Esophagus squamous epithelium (tissue), 5 donors: ENCODE measurements at regions not wholly inside any gene's neighbourhood (a gene's known extent, or its start where the extent isn't known, plus 50 kb on each side); places are given as distances from the start of the nearest gene placed in this dataset.

Experiments
- DNase-seq: peaks from one replicate; lab custom pipeline; 2025; lab: John Stamatoyannopoulos, UW
- H3K27ac ChIP-seq, 4 donors: fragments of 200-600 bp; sonication (generic); one replicate each; pipeline ENCODE4 v1.5.1; 2016 to 2019; ENCODE audit warnings: mild to moderate bottlenecking in 1 of 4
- H3K27me3 ChIP-seq, 4 donors: fragments of 200-600 bp; sonication (generic); 1 replicate in 3 of 4; 2 replicates in 1 of 4; pipeline versions ENCODE4 v1.5.1 to v1.6.0; 2017 to 2021; ENCODE audit warnings: antibody characterized with exemption in 1 of 4
- H3K36me3 ChIP-seq, 3 donors: fragments of 200-600 bp; sonication (generic); one replicate each; pipeline ENCODE4 v1.5.1; 2016 to 2019
- H3K4me1 ChIP-seq, 3 donors: fragments of 200-600 bp; sonication (generic); one replicate each; pipeline ENCODE4 v1.5.1; 2017 to 2019
- H3K4me3 ChIP-seq, 4 donors: fragments of 200-600 bp; sonication (generic); 1 replicate in 3 of 4; 2 replicates in 1 of 4; pipeline ENCODE4 v1.5.1; 2016 to 2019; ENCODE audit warnings: mild to moderate bottlenecking in 2 of 4, moderate library complexity in 1 of 4
- H3K9me3 ChIP-seq, 3 donors: fragments of 200-600 bp; sonication (generic); one replicate each; pipeline ENCODE4 v1.5.1; 2016 to 2019
- POLR2A ChIP-seq, 4 donors: fragments of 450-650 bp; IDR thresholded peaks; one replicate each; pipeline ENCODE4 v1.6.1; 2017; ENCODE audit warnings: antibody characterized with exemption in 4 of 4, mild to moderate bottlenecking in 4 of 4, moderate library complexity in 3 of 4
- WGBS, 2 donors: methylation state at CpG; one replicate each; pipeline ENCODE4 v1.1.5; 2018; 5-methylcytosine and 5-hydroxymethylcytosine counted together
- intact Hi-C: fragments of 100-400 bp; cut with DNase I; formaldehyde crosslinking; loops from one replicate; pipeline ENCODE4 v1.15.0; 2022
- TF ChIP-seq, protein P1 (sequence below), 6 experiments: fragments of 450-650 bp in 4 of 6; fragments of 200-600 bp in 2 of 6; sonication (generic) in 2 of 6; IDR thresholded peaks; one replicate each; pipeline ENCODE4 v1.5.1; 2016 to 2019; ENCODE audit warnings: antibody characterized with exemption in 6 of 6, mild to moderate bottlenecking in 4 of 6, moderate library complexity in 4 of 6
- donor health status: DM: yes; HTN: yes; CAD: no.

DNA sequence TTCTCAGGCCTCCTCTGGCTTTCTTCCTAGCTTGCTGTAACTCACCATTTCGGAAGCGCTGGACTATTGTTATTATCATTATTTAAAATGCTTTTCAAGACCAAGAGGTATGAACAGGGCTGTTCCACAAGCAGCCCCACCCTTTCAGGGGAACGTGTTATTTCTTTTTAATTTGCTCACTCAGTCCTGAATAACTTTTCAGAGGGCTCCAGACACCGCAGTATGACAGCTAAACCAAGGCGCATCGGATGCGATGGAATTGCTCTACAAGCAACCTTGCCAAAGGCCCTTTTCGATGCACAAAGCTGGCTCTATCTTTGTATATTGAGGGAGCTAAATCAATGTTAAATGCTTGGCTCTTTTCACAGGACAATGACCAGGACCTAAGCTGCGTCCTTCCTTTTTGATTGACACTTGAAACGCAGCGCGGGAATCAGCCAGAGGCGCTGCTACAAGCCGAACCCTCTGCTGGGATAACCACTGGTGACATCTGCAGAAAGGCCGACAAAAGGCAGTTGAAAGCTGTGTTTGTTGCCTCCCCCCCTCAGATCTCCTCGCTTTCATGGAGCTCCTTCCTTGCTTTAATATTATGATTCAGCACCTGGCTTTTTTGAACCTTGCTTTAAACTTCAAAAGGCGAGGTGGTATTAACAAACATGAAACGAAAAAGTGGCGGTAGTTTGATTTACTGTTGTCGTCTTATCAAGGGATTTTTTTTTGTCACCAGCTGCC, 204.7 kb upstream of the PROX1 start:
- TF ChIP-seq POLR2A (IDR thresholded peaks at IDR 0.05) = no peak
- TF ChIP-seq, protein P1, sequence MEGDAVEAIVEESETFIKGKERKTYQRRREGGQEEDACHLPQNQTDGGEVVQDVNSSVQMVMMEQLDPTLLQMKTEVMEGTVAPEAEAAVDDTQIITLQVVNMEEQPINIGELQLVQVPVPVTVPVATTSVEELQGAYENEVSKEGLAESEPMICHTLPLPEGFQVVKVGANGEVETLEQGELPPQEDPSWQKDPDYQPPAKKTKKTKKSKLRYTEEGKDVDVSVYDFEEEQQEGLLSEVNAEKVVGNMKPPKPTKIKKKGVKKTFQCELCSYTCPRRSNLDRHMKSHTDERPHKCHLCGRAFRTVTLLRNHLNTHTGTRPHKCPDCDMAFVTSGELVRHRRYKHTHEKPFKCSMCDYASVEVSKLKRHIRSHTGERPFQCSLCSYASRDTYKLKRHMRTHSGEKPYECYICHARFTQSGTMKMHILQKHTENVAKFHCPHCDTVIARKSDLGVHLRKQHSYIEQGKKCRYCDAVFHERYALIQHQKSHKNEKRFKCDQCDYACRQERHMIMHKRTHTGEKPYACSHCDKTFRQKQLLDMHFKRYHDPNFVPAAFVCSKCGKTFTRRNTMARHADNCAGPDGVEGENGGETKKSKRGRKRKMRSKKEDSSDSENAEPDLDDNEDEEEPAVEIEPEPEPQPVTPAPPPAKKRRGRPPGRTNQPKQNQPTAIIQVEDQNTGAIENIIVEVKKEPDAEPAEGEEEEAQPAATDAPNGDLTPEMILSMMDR (IDR thresholded peaks at IDR 0.05) = no peak
- H3K36me3 ChIP-seq = no peaks in the 10 kb centered on the region
- WGBS, 2 donors = 52 to 71% methylated on average over 20 of the region's 20 CpGs
- H3K4me1 ChIP-seq = no peaks in the 10 kb centered on the region
- no peak overlapping the region for H3K4me3 ChIP-seq
- no peak for DNase-seq
- peaks cover 0 to 10% (median 0%) of the 10 kb centered on the region in 4 donors for H3K27me3 ChIP-seq
- intact Hi-C loops = no loop called here
- no peaks in the 10 kb centered on the region for H3K9me3 ChIP-seq
- H3K27ac ChIP-seq = no peak overlapping the region

DNA sequence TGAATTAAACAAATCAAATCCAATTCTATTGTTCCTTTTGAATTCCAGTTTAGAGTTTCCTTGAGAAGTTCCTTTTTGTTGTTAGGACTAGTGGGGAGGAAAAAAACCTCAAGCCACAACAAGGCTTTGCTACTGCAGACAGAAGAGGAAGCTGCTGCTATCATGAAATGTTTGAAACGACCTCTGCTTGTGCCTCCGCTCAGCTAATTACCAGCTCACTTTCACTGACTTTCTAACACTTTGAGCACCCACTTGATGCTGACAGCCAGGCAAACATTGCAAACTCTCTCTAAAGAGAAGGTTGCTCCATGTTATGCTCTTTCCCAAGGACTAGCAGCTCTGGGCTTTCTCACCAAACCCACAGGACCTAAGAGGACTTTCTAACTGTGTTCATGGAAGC, 203.9 kb upstream of the PROX1 start:
- Histone ChIP-seq H3K27me3 (peaks cover 0 to 10% (median 0%) of the 10 kb centered on the region in 4 donors), H3K4me3 (no peak overlapping the region), H3K9me3 (no peaks in the 10 kb centered on the region), H3K36me3 (no peaks in the 10 kb centered on the region), H3K4me1 (no peaks in the 10 kb centered on the region), H3K27ac (no peak overlapping the region)
- WGBS, 2 donors = 26 to 49% methylated on average over 2 of the region's 2 CpGs
- DNase-seq = no peak
- no peak for TF ChIP-seq POLR2A (IDR thresholded peaks at IDR 0.05)
- TF ChIP-seq, protein P1 (IDR thresholded peaks at IDR 0.05) = no peak
- intact Hi-C loops = no loop called here

DNA sequence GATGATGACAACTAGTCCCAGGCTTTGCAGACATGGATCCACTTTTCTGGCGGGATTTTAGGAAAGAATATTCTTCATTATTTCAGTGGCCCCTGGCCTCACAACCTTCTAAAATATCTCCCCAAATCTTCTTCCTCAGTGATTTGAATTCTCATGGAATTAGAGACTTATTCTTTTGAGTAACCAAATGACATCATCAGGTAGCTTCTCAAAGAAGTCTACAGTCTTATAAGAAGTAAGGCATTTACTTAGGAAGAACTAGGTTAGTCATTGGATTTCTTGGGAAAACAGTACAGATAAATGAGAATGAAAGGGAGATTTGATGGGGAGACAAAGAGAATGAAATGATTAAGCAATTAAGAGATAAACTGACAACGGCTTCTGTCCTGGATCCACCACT, 201.1 kb upstream of the PROX1 start:
- WGBS, 2 donors = 81 to 82% methylated on average over 2 of the region's 2 CpGs
- intact Hi-C loops = no loop called here
- no peak for DNase-seq
- Histone ChIP-seq H3K4me3 (no peak overlapping the region), H3K9me3 (no peaks in the 10 kb centered on the region), H3K27me3 (peaks cover 0 to 13% (median 0%) of the 10 kb centered on the region in 4 donors), H3K27ac (no peak overlapping the region), H3K36me3 (no peaks in the 10 kb centered on the region), H3K4me1 (no peaks in the 10 kb centered on the region)
- TF ChIP-seq, protein P1 (IDR thresholded peaks at IDR 0.05) = no peak
- TF ChIP-seq POLR2A (IDR thresholded peaks at IDR 0.05) = no peak

DNA sequence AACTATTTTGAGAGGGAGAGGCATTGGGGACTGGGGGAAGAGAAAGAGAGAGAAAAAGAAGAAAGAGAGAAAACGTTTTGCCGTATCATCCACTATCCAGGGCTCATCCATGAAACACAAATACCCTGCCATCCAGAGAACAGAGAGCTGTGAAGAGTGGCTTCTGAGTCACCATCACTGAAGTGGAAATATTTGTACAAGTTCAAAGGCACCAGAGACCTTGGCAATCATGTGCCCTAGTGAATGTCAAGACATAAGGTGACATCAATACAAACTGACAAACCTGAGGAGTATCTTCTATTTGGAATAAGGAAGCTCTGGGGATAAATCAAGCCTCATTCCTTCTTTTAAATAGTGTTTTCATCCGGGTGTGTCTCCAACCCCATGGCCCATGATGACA, 197.2 kb upstream of the PROX1 start:
- intact Hi-C loops = no loop called here
- H3K27me3 ChIP-seq = peaks cover 0 to 9% (median 0%) of the 10 kb centered on the region in 4 donors
- 52 to 55% methylated on average over 3 of the region's 3 CpGs for WGBS, 2 donors
- no peaks in the 10 kb centered on the region for H3K9me3 ChIP-seq
- H3K27ac ChIP-seq = no peak overlapping the region
- no peaks in the 10 kb centered on the region for H3K36me3 ChIP-seq
- H3K4me1 ChIP-seq = no peaks in the 10 kb centered on the region
- TF ChIP-seq POLR2A (IDR thresholded peaks at IDR 0.05) = no peak
- TF ChIP-seq, protein P1 (IDR thresholded peaks at IDR 0.05) = no peak
- no peak for DNase-seq
- no peak overlapping the region for H3K4me3 ChIP-seq

DNA sequence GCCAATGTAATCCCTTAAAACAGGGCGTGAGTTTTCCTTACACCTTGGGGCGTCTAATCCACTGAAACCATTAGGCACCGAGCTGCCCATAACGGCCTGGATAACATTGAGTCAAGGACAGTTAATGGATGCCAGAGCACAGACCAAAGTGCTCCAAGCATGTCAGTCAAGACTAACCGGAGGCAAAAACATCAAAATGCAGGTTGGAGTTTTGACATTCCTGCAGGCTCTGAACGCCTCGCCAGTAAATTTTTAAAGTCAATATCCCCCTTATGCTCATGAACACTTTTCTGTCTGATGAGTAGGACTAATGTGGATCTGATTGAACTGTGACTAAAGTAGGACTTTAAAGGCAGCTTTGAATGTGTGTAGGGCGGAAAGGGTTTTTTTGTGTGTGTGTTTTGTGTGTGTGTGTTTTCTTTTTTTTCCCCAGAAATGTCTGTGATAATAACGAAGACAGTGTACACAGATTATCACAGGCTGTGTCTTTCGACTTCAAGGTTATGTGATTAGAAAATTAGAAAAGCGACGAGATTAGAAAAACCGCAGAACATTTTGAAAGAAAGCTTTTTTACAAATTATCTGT, 194.2 kb upstream of the PROX1 start:
- TF ChIP-seq, protein P1 (IDR thresholded peaks at IDR 0.05) = no peak
- WGBS, 2 donors = 42 to 70% methylated on average over 9 to 10 of the region's 13 CpGs
- Histone ChIP-seq H3K27ac (no peak overlapping the region), H3K27me3 (peaks cover 0 to 9% (median 0%) of the 10 kb centered on the region in 4 donors), H3K9me3 (no peaks in the 10 kb centered on the region), H3K36me3 (no peaks in the 10 kb centered on the region), H3K4me3 (no peak overlapping the region), H3K4me1 (no peaks in the 10 kb centered on the region)
- DNase-seq = no peak
- intact Hi-C loops = no loop called here
